HEK293T (cell line): ENCODE measurements at regions not wholly inside any gene's neighbourhood (a gene's known extent, or its start where the extent isn't known, plus 50 kb on each side); places are given as distances from the start of the nearest gene placed in this dataset.

Experiments
- CTCF ChIA-PET: fragments of 350-600 bp; formaldehyde crosslinking; extraction: SDS; loops from one replicate; lab custom pipeline; 2021; ENCODE audit warnings: antibody characterized with exemption, inconsistent platforms; lab: Yijun Ruan, JAX
- POLR2A ChIA-PET: fragments of 350-600 bp; formaldehyde crosslinking; extraction: SDS; loops from one replicate; lab custom pipeline; 2020; ENCODE audit warnings: antibody characterized with exemption, inconsistent platforms; lab: Yijun Ruan, JAX
- DNase-seq: peaks from one replicate; pipeline ENCODE4 v3.0.0; 2012; ENCODE audit warnings: mixed read lengths; ENCODE audit errors: extremely low spot score
- ARNT ChIP-seq: fragments of 450-650 bp; IDR thresholded peaks from 2 replicates; pipeline ENCODE4 v1.6.1; 2017; ENCODE audit warnings: mild to moderate bottlenecking
- BHLHE40 ChIP-seq: fragments of 450-650 bp; IDR thresholded peaks from 2 replicates; pipeline ENCODE4 v1.6.1; 2016; ENCODE audit warnings: mild to moderate bottlenecking, moderate library complexity, borderline replicate concordance
- CTBP1 ChIP-seq: fragments of 450-650 bp; IDR thresholded peaks from 2 replicates; pipeline ENCODE4 v1.6.1; 2016; ENCODE audit warnings: borderline replicate concordance
- ELF4 ChIP-seq: fragments of 450-650 bp; IDR thresholded peaks from 2 replicates; pipeline ENCODE4 v1.6.1; 2017; ENCODE audit warnings: antibody characterized with exemption
- FOXA1 ChIP-seq: fragments of 450-650 bp; IDR thresholded peaks from 2 replicates; pipeline ENCODE4 v1.6.1; 2016; ENCODE audit warnings: mild to moderate bottlenecking
- FOXK2 ChIP-seq: fragments of 450-650 bp; IDR thresholded peaks from 2 replicates; pipeline ENCODE4 v1.6.1; 2016; ENCODE audit warnings: mild to moderate bottlenecking
- FOXM1 ChIP-seq: fragments of 450-650 bp; IDR thresholded peaks from 2 replicates; pipeline ENCODE4 v1.6.1; 2017; ENCODE audit warnings: mild to moderate bottlenecking, borderline replicate concordance
- HDGF ChIP-seq: fragments of 450-650 bp; IDR thresholded peaks from 2 replicates; pipeline ENCODE4 v1.6.1; 2017; ENCODE audit warnings: antibody characterized with exemption, borderline replicate concordance
- L3MBTL2 ChIP-seq: fragments of 450-650 bp; conservative IDR thresholded peaks from 2 replicates; pipeline ENCODE4 v1.6.1; 2016; ENCODE audit warnings: mild to moderate bottlenecking
- LEF1 ChIP-seq: fragments of 450-650 bp; IDR thresholded peaks from 2 replicates; pipeline ENCODE4 v1.6.1; 2017; ENCODE audit warnings: mild to moderate bottlenecking, borderline replicate concordance
- NFRKB ChIP-seq: fragments of 450-650 bp; IDR thresholded peaks from 2 replicates; pipeline ENCODE4 v1.6.1; 2016; ENCODE audit warnings: mild to moderate bottlenecking, moderate library complexity
- SP1 ChIP-seq: fragments of 450-650 bp; IDR thresholded peaks from 2 replicates; pipeline ENCODE4 v1.6.1; 2017
- SUZ12 ChIP-seq: fragments of 450-650 bp; IDR thresholded peaks from 2 replicates; pipeline ENCODE4 v1.6.1; 2016; ENCODE audit warnings: mild to moderate bottlenecking
- TARDBP ChIP-seq: fragments of 450-650 bp; IDR thresholded peaks from 2 replicates; pipeline ENCODE4 v1.6.1; 2016
- ZNF384 ChIP-seq: fragments of 450-650 bp; IDR thresholded peaks from 2 replicates; pipeline ENCODE4 v1.6.1; 2016
- TF ChIP-seq, protein P1 (sequence below): fragments of 450-650 bp; IDR thresholded peaks from 2 replicates; pipeline ENCODE4 v1.6.1; 2016

DNA sequence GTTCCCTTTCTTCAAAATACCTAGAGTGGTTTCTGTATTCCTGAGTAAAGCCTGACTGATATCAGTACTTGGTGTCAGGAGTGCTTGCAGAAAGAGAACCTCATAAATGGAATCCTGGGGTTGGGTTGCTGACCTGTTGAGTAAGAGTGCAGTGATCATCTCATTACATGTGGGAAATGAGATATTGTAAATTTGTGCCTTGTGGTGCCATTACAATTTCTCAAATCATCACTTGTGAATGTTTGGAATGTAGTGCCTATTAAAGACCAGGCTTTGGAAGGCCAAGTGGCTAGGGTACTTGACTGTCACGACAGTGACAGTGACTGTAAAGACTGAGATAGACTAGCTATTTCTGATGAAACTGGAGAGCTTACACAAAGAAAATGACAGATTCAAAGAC lies 176.7 kb upstream of the CTTNBP2NL start:
- TF ChIP-seq TARDBP, result no peak
- TF ChIP-seq BHLHE40, result no peak
- TF ChIP-seq ELF4, result no peak
- no peak for TF ChIP-seq FOXA1
- TF ChIP-seq ZNF384, result no peak
- no peak for TF ChIP-seq NFRKB
- TF ChIP-seq SP1, result no peak
- no peak for TF ChIP-seq CTBP1
- TF ChIP-seq, protein P1, sequence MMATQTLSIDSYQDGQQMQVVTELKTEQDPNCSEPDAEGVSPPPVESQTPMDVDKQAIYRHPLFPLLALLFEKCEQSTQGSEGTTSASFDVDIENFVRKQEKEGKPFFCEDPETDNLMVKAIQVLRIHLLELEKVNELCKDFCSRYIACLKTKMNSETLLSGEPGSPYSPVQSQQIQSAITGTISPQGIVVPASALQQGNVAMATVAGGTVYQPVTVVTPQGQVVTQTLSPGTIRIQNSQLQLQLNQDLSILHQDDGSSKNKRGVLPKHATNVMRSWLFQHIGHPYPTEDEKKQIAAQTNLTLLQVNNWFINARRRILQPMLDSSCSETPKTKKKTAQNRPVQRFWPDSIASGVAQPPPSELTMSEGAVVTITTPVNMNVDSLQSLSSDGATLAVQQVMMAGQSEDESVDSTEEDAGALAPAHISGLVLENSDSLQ, result no peak
- no peak for DNase-seq
- ChIA-PET CTCF (no interaction called here), POLR2A (no interaction called here)

DNA sequence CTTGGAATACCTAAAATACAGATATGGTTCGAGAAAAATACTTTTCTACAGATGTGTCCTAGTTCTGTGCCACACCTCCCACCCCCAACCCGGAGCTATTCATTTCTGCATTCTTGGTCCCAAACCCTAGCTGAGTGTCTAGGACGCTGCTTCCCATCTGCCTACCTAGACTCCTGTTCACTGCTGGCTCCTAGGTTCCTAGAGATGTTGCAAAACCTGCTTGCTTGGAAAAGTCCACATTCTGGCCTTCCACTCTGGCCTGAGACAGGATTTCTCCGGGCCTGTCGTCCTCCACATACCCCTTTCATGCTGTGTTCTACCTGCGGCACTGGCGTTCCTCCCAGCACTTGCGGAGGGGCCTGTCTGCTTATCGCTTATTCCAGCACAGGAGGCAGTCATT lies 165.8 kb upstream of the CTTNBP2NL start:
- CTCF ChIA-PET, result interaction anchor here (0.9 kb wide), 1 partner anchor 128 kb away, joined by 3 read pairs; no protein-coding TSS in a partner anchor
- DNase-seq, result no peak
- TF ChIP-seq NFRKB (no peak), ARNT (no peak), ELF4 (no peak), L3MBTL2 (no peak)
- TF ChIP-seq, protein P1, result no peak
- POLR2A ChIA-PET, result no interaction called here

DNA sequence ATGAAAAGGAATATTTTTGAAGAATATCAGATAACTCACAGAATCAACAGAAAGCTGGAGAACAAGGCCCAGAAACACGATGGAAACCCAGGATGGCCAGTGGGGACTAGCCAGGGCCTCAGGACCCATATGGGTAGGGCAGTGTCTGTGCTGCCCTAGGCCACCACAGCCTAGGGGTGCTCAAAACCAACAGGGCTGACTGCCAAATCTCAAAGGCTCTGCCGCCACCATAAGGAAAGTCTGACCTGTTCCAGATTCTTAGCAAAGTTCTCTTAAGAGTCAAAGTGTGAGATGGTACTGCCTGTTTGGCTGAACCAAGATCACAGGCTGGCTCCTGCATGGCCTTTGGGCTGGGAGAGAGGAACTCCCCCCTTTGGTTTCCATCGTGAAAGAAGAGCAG lies 164.7 kb upstream of the CTTNBP2NL start:
- DNase-seq, result no peak
- ChIA-PET CTCF (no interaction called here), POLR2A (no interaction called here)
- TF ChIP-seq L3MBTL2 (no peak), FOXK2 (no peak), LEF1 (no peak), ARNT (no peak), BHLHE40 (no peak), FOXM1 (no peak), ZNF384 (no peak), ELF4 (no peak), HDGF (no peak), TARDBP (no peak)
- TF ChIP-seq, protein P1, result no peak

DNA sequence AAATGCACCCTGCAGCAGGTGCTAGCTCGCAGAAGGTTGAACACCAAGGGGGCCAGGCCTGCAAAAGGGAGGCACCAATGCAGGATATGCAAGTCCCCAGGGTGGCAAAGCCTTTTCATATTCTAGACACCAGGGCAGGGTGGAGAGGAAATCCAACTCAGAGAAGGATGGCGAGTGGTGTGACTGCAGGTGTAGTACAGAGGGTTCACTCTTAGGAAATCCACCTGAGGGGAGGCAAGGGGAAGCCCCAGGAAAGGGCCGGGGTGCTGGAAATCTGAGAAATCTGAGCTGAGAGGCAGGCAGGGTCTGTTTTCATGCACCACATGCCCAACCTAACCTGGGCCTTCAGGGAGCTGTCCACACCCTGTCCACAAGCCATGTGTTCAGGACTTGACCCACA lies 163.2 kb upstream of the CTTNBP2NL start:
- ChIA-PET POLR2A (no interaction called here), CTCF (no interaction called here)
- TF ChIP-seq ELF4, result no peak
- no peak for TF ChIP-seq SP1
- TF ChIP-seq SUZ12, result no peak
- no peak for TF ChIP-seq HDGF
- no peak for TF ChIP-seq NFRKB
- no peak for TF ChIP-seq ZNF384
- no peak for TF ChIP-seq BHLHE40
- no peak for TF ChIP-seq TARDBP
- no peak for TF ChIP-seq CTBP1
- TF ChIP-seq LEF1, result no peak
- no peak for TF ChIP-seq FOXM1
- no peak for TF ChIP-seq FOXA1
- TF ChIP-seq ARNT, result no peak
- TF ChIP-seq, protein P1, result no peak
- no peak for TF ChIP-seq L3MBTL2
- no peak for TF ChIP-seq FOXK2

DNA sequence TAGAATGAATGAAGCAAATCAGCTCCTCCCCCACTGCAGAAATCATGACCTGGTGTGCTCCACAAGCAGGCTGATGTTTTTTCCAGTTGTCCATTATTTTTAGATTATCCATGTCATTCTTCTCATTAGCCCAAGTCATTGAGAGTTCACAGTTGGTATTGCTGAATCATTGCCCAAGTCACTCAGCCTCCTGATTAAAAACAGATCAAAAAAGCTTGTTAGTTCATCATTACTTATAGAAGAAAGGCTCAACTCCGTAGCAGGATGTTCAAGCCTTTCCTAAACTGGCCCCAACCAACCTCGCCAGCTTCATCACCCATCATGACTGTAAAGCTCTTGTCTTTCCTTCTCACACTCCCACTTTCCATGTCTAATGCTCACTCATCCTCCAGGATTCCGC lies 161.3 kb upstream of the CTTNBP2NL start:
- ChIA-PET POLR2A (no interaction called here), CTCF (no interaction called here)
- no peak for DNase-seq
- TF ChIP-seq ZNF384, result no peak
- no peak for TF ChIP-seq ELF4
- no peak for TF ChIP-seq NFRKB
- TF ChIP-seq FOXK2, result no peak
- no peak for TF ChIP-seq HDGF
- no peak for TF ChIP-seq TARDBP
- no peak for TF ChIP-seq SUZ12
- TF ChIP-seq CTBP1, result no peak
- TF ChIP-seq FOXA1, result no peak
- no peak for TF ChIP-seq LEF1
- no peak for TF ChIP-seq SP1
- no peak for TF ChIP-seq L3MBTL2
- TF ChIP-seq, protein P1, result no peak
- no peak for TF ChIP-seq BHLHE40
- no peak for TF ChIP-seq FOXM1
- TF ChIP-seq ARNT, result no peak

More for the DNA sequence above, 163.2 kb upstream of the CTTNBP2NL start:
- no peak for DNase-seq

DNA sequence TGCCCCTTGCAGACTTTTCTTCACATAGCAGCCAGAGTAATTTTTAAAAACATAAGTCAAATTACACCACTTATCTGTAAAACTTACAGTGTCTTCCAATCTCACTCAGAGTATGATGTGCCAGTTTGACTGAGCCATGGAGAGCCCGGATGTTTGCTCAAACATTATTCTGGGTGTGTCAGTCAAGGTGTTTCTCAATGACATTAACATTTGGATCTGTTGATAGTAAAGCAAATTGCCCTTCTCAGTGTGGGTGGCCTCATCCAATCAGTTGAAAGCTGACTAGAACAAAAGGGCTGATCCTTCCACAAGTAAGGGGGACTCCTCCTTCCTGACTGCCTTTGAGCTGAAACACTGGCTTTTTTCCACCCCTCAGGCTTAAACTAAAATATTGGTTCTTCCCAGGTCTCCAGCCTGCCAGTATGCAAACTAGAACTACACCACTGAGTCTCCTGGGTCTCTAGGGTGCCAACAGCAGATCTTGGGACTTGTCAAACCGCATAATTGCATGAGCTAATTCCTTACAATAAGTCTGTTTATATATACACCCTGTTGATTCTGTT lies 157.9 kb upstream of the CTTNBP2NL start:
- TF ChIP-seq L3MBTL2, result no peak
- TF ChIP-seq NFRKB, result no peak
- no peak for TF ChIP-seq ARNT
- no peak for TF ChIP-seq ELF4
- no peak for TF ChIP-seq TARDBP
- no peak for TF ChIP-seq BHLHE40
- TF ChIP-seq ZNF384, result no peak
- TF ChIP-seq HDGF, result no peak
- TF ChIP-seq, protein P1, result no peak
- no peak for TF ChIP-seq SUZ12
- no peak for TF ChIP-seq CTBP1
- no peak for TF ChIP-seq SP1
- TF ChIP-seq FOXA1, result no peak
- TF ChIP-seq FOXK2, result no peak
- TF ChIP-seq FOXM1, result no peak
- TF ChIP-seq LEF1, result no peak
- no peak for DNase-seq
- CTCF ChIA-PET, result no interaction called here
- POLR2A ChIA-PET, result no interaction called here
